SK-N-SH treated with all-trans-retinoic acid at 6 μM for 48 hours (cell line): ENCODE measurements at regions not wholly inside any gene's neighbourhood (a gene's known extent, or its start where the extent isn't known, plus 50 kb on each side); places are given as distances from the start of the nearest gene placed in this dataset.

Experiments
- ATAC-seq: fragments of 200-7000 bp; cut with Tn5 transposase; 3 replicates; pipeline ENCODE4 v1.9.1; 2020; ENCODE audit warnings: mild to moderate bottlenecking, moderate library complexity
- ARNTL ChIP-seq: fragments of 450-650 bp; formaldehyde crosslinking; IDR thresholded peaks from 2 replicates; pipeline ENCODE4 v1.5.0; 2020; ENCODE audit warnings: low read depth, mild to moderate bottlenecking, moderate library complexity, borderline replicate concordance
- BACH2 ChIP-seq: fragments of 250-450 bp; sonication (Bioruptor Pico); IDR thresholded peaks from 2 replicates; pipeline ENCODE4 v1.9.0; 2021; ENCODE audit warnings: mild to moderate bottlenecking, borderline replicate concordance
- CSDC2 ChIP-seq: fragments of 250-450 bp; sonication (Bioruptor Pico); IDR thresholded peaks from 2 replicates; pipeline ENCODE4 v1.5.0; 2020; ENCODE audit warnings: mild to moderate bottlenecking, moderate library complexity
- CSRNP3 ChIP-seq: fragments of 250-450 bp; sonication (Bioruptor Pico); IDR thresholded peaks from 2 replicates; pipeline ENCODE4 v1.5.1; 2021; ENCODE audit warnings: mild to moderate bottlenecking, moderate library complexity
- ESRRG ChIP-seq: fragments of 250-450 bp; sonication (Bioruptor Pico); IDR thresholded peaks from 2 replicates; pipeline ENCODE4 v1.6.1; 2021; ENCODE audit warnings: mild to moderate bottlenecking
- GLIS3 ChIP-seq: fragments of 250-450 bp; sonication (Bioruptor Pico); IDR thresholded peaks from 2 replicates; pipeline ENCODE4 v1.5.0; 2020; ENCODE audit warnings: mild to moderate bottlenecking, moderate library complexity
- OSR1 ChIP-seq: fragments of 250-450 bp; sonication (Bioruptor Pico); IDR thresholded peaks from 2 replicates; pipeline ENCODE4 v1.8.0; 2022; ENCODE audit warnings: moderate library complexity, mild to moderate bottlenecking, inconsistent platforms
- PATZ1 ChIP-seq: fragments of 250-450 bp; sonication (Bioruptor Pico); IDR thresholded peaks from 2 replicates; pipeline ENCODE4 v1.8.0; 2020; ENCODE audit warnings: mild to moderate bottlenecking, moderate library complexity, borderline replicate concordance
- RARB ChIP-seq: fragments of 250-450 bp; sonication (Bioruptor Pico); IDR thresholded peaks from 2 replicates; pipeline ENCODE4 v1.8.0; 2021; ENCODE audit warnings: mild to moderate bottlenecking, moderate library complexity
- SNAI2 ChIP-seq: fragments of 250-450 bp; sonication (Bioruptor Pico); IDR thresholded peaks from 2 replicates; pipeline ENCODE4 v1.5.0; 2020; ENCODE audit warnings: mild to moderate bottlenecking, moderate library complexity
- TCF4 ChIP-seq: fragments of 250-450 bp; sonication (Bioruptor Pico); IDR thresholded peaks from 2 replicates; pipeline ENCODE4 v1.8.0; 2021; ENCODE audit warnings: mild to moderate bottlenecking, moderate library complexity, borderline replicate concordance
- TOX ChIP-seq: fragments of 250-450 bp; sonication (Bioruptor Pico); IDR thresholded peaks from 2 replicates; pipeline ENCODE4 v1.8.0; 2021; ENCODE audit warnings: mild to moderate bottlenecking, moderate library complexity, borderline replicate concordance
- TSHZ2 ChIP-seq: fragments of 250-450 bp; sonication (Bioruptor Pico); IDR thresholded peaks from 2 replicates; pipeline ENCODE4 v1.5.0; 2020; ENCODE audit warnings: mild to moderate bottlenecking, moderate library complexity
- ZC3H10 ChIP-seq: fragments of 250-450 bp; sonication (Bioruptor Pico); IDR thresholded peaks from 2 replicates; pipeline ENCODE4 v1.5.1; 2021; ENCODE audit warnings: mild to moderate bottlenecking, moderate library complexity
- ZFP3 ChIP-seq: fragments of 250-450 bp; sonication (Bioruptor Pico); IDR thresholded peaks from 2 replicates; pipeline ENCODE4 v1.5.0; 2020; ENCODE audit warnings: mild to moderate bottlenecking, moderate library complexity
- ZFP30 ChIP-seq: fragments of 450-650 bp; formaldehyde crosslinking; IDR thresholded peaks from 2 replicates; pipeline ENCODE4 v1.5.0; 2022; ENCODE audit warnings: mild to moderate bottlenecking, moderate library complexity
- ZNF70 ChIP-seq: fragments of 450-650 bp; formaldehyde crosslinking; IDR thresholded peaks from 2 replicates; pipeline ENCODE4 v1.5.0; 2020; ENCODE audit warnings: mild to moderate bottlenecking, moderate library complexity
- ZNF8 ChIP-seq: fragments of 450-650 bp; formaldehyde crosslinking; IDR thresholded peaks from 2 replicates; pipeline ENCODE4 v1.5.0; 2020; ENCODE audit warnings: mild to moderate bottlenecking, moderate library complexity
- TF ChIP-seq, protein P1 (sequence below): fragments of 250-450 bp; sonication (Bioruptor Pico); IDR thresholded peaks from 2 replicates; pipeline ENCODE4 v1.5.1; 2020; ENCODE audit warnings: low read depth, mild to moderate bottlenecking, moderate library complexity
- TF ChIP-seq, protein P2 (sequence below): fragments of 250-450 bp; sonication (Bioruptor Pico); IDR thresholded peaks from 2 replicates; pipeline ENCODE4 v1.8.0; 2021; ENCODE audit warnings: low read depth, mild to moderate bottlenecking, moderate library complexity, borderline replicate concordance

GRCh38 chr5:129163810-129164378 is 69.3 kb downstream of the ISOC1 start:
- ATAC-seq: no peak
- TF ChIP-seq TOX (no peak), ZNF70 (CRISPR knock-in tag) (no peak), BACH2 (CRISPR knock-in tag) (no peak)
- TF ChIP-seq, all 23 proteins: peak for 0

- no peak for ATAC-seq
- TF ChIP-seq BACH2 (CRISPR knock-in tag): no peak
- TF ChIP-seq, protein P1, sequence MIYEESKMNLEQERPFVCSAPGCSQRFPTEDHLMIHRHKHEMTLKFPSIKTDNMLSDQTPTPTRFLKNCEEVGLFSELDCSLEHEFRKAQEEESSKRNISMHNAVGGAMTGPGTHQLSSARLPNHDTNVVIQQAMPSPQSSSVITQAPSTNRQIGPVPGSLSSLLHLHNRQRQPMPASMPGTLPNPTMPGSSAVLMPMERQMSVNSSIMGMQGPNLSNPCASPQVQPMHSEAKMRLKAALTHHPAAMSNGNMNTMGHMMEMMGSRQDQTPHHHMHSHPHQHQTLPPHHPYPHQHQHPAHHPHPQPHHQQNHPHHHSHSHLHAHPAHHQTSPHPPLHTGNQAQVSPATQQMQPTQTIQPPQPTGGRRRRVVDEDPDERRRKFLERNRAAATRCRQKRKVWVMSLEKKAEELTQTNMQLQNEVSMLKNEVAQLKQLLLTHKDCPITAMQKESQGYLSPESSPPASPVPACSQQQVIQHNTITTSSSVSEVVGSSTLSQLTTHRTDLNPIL (CRISPR knock-in tag): no peak
- no peak for TF ChIP-seq ZFP3
Observed at GRCh38 chr5:129170050-129170449, 75.5 kb downstream of the ISOC1 start.

DNA sequence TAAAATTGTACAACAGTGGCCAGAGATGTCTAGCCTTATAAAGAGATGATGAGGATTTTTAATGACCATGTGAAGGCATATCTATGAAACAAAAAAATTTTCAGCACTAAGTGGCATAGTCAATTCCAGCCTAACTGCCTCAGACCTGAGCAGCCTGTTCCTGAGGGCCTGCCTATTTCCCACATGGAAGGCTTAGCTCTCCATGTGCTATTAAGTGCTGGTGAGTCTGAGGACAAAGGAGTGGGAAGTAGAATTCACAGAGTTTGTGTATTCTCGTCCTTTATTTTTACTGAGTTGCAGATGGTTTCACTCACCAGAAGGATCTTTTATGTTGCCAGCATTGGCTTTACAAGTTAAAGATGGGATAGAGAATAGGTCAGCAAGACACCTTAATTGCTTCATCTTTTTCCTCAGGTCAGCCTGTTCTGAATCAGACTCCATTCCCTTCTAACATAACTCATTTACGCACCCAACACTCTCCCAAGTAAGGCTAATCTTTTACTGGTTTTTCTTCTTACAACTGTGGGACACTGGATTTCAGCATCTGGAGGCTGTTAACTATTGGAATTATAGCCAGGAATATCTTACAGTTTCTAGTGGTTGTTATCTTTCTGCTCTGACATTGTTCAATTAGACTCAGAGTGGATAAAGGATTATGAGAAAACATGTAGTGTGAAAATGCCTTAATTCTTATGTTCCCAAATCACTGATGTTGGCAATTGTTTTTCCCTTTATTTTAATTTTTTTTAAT is 76.8 kb downstream of the ISOC1 start:
- TF ChIP-seq BACH2 (CRISPR knock-in tag) (no peak), ESRRG (CRISPR knock-in tag) (no peak), SNAI2 (CRISPR knock-in tag) (no peak), TCF4 (CRISPR knock-in tag) (no peak), PATZ1 (CRISPR knock-in tag) (no peak), CSRNP3 (CRISPR knock-in tag) (no peak)
- TF ChIP-seq, all 23 proteins: peak for 0
- ATAC-seq: no peak

DNA sequence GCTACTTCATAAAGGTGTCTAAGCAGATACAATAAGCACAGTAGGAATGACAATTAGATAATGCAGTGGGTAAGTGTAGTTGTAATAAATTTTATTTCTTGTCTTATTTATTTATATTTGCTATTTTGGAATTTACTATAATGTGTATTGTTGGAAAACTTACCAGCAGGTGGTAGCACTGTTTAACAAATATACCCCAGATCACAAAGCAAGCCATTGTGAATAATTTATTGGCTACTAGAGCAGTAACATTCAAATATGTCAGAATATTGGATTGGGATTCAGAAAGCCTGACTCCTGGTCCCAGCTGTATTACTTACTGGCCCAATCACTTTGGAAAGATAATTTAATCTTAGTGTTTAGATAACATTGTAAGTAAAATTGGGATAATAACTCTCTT is 78.0 kb downstream of the ISOC1 start:
- 0 out of 3 replicates have a peak, but pooled peaks have one; percentile 51 for ATAC-seq
- TF ChIP-seq RARB (CRISPR knock-in tag) (no peak), ESRRG (CRISPR knock-in tag) (no peak), CSDC2 (CRISPR knock-in tag) (no peak), ZNF70 (CRISPR knock-in tag) (no peak), TOX (no peak), OSR1 (no peak), ZC3H10 (CRISPR knock-in tag) (no peak), BACH2 (CRISPR knock-in tag) (no peak), GLIS3 (CRISPR knock-in tag) (no peak), ZFP3 (no peak), PATZ1 (CRISPR knock-in tag) (no peak), CSRNP3 (CRISPR knock-in tag) (no peak), ARNTL (no peak), ZNF8 (CRISPR knock-in tag) (no peak), TSHZ2 (no peak), SNAI2 (CRISPR knock-in tag) (no peak), TCF4 (CRISPR knock-in tag) (no peak), ZFP30 (CRISPR knock-in tag) (no peak)
- TF ChIP-seq, protein P2, sequence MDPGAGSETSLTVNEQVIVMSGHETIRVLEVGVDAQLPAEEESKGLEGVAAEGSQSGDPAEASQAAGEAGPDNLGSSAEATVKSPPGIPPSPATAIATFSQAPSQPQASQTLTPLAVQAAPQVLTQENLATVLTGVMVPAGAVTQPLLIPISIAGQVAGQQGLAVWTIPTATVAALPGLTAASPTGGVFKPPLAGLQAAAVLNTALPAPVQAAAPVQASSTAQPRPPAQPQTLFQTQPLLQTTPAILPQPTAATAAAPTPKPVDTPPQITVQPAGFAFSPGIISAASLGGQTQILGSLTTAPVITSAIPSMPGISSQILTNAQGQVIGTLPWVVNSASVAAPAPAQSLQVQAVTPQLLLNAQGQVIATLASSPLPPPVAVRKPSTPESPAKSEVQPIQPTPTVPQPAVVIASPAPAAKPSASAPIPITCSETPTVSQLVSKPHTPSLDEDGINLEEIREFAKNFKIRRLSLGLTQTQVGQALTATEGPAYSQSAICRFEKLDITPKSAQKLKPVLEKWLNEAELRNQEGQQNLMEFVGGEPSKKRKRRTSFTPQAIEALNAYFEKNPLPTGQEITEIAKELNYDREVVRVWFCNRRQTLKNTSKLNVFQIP: no peak
